H1 (cell line): ENCODE measurements at regions not wholly inside any gene's neighbourhood (a gene's known extent, or its start where the extent isn't known, plus 50 kb on each side); places are given as distances from the start of the nearest gene placed in this dataset.
A peak's percentile ranks its signal among the peaks of the same experiment; 100 is the strongest.

ENCODE experiments used
- CTCF ChIA-PET: fragments of 300-600 bp; sonication (Branson Sonifier 250); formaldehyde crosslinking; loops from one replicate; lab custom pipeline; 2021; ENCODE audit not compliant: partially characterized antibody; lab: Charles Lee
- POLR2A ChIA-PET: fragments of 300-600 bp; sonication (Branson Sonifier 250); formaldehyde crosslinking; loops from one replicate; lab custom pipeline; 2021; ENCODE audit warnings: inconsistent platforms; ENCODE audit not compliant: partially characterized antibody; lab: Charles Lee
- DNase-seq, 2 experiments: peaks; one replicate each; pipeline versions ENCODE4 v3.0.0 to v3.0.0-alpha.2; 2010 to 2022; ENCODE audit warnings: low spot score in 2 of 2, low read depth in 1 of 2, mixed read lengths in 1 of 2
- FAIRE-seq: peaks from 2 replicates; lab custom pipeline; 2011; peaks lifted over from hg19 to GRCh38; lab: Jason Lieb, UNC
- H2AFZ ChIP-seq: 2 replicates; pipeline ENCODE4 v1.8.1; 2012; ENCODE audit warnings: low read length, inconsistent platforms
- H2AK5ac ChIP-seq: 2 replicates; pipeline ENCODE4 v1.6.1; 2013; ENCODE audit warnings: low read depth, low read length
- H2BK120ac ChIP-seq: replicated peaks from 2 replicates; pipeline ENCODE3; 2013; ENCODE audit warnings: low read depth, low read length, inconsistent platforms
- H2BK12ac ChIP-seq: 2 replicates; pipeline ENCODE4 v1.6.1; 2013; ENCODE audit warnings: low read depth, low read length
- H2BK15ac ChIP-seq: 2 replicates; pipeline ENCODE4 v1.6.1; 2013; ENCODE audit warnings: low read length
- H2BK20ac ChIP-seq: 2 replicates; pipeline ENCODE4 v1.6.1; 2013; ENCODE audit warnings: low read length
- H2BK5ac ChIP-seq: 2 replicates; pipeline ENCODE4 v1.6.1; 2013; ENCODE audit warnings: low read depth, low read length
- H3K14ac ChIP-seq: 2 replicates; pipeline ENCODE4 v1.6.1; 2013; ENCODE audit warnings: inconsistent platforms; ENCODE audit not compliant: insufficient read length
- H3K18ac ChIP-seq: 2 replicates; pipeline ENCODE4 v1.6.1; 2013; ENCODE audit warnings: low read length; ENCODE audit errors: extremely low read depth
- H3K23ac ChIP-seq: 2 replicates; pipeline ENCODE4 v1.6.1; 2013; ENCODE audit warnings: inconsistent platforms; ENCODE audit not compliant: insufficient read length
- H3K23me2 ChIP-seq: 2 replicates; pipeline ENCODE4 v1.6.1; 2013; ENCODE audit warnings: low read depth, low read length
- H3K27ac ChIP-seq: 2 replicates; pipeline ENCODE4 v1.6.1; 2011; ENCODE audit warnings: low read depth, low read length, inconsistent platforms
- H3K27me3 ChIP-seq, 4 experiments: replicated peaks in 1 of 4; 1 replicate in 1 of 4; 2 replicates in 3 of 4; pipeline versions ENCODE4 v1.6.1 to v1.8.1; 2011 to 2013; ENCODE audit warnings: low read length in 3 of 4, mild to moderate bottlenecking in 3 of 4, inconsistent platforms in 2 of 4, mixed read lengths in 2 of 4, moderate library complexity in 1 of 4; ENCODE audit not compliant: control insufficient read depth in 3 of 4, insufficient read depth in 3 of 4; ENCODE audit errors: extremely low read depth in 1 of 4
- H3K36me3 ChIP-seq, 4 experiments: 2 replicates each; pipeline versions ENCODE4 v1.6.1 to v1.8.1; 2011 to 2013; ENCODE audit warnings: mild to moderate bottlenecking in 4 of 4, low read length in 3 of 4, moderate library complexity in 2 of 4, control low read depth in 1 of 4, inconsistent platforms in 1 of 4; ENCODE audit not compliant: insufficient read depth in 4 of 4, control insufficient read depth in 2 of 4
- H3K4ac ChIP-seq: replicated peaks from 2 replicates; pipeline ENCODE3; 2013; ENCODE audit warnings: low read length, low read depth, mixed read lengths, inconsistent platforms; ENCODE audit not compliant: insufficient read length
- H3K4me1 ChIP-seq, 4 experiments: replicated peaks in 1 of 4; 1 replicate in 1 of 4; 2 replicates in 3 of 4; pipeline versions ENCODE4 v1.6.1 to v1.8.1; 2011 to 2013; ENCODE audit warnings: low read length in 3 of 4, inconsistent platforms in 2 of 4, mixed read lengths in 1 of 4; ENCODE audit not compliant: insufficient read depth in 4 of 4, control insufficient read depth in 3 of 4
- H3K4me2 ChIP-seq, 2 experiments: 2 replicates each; pipeline versions ENCODE4 v1.6.1 to v1.8.1; 2011 to 2013; ENCODE audit warnings: low read depth in 2 of 2, low read length in 2 of 2, control low read depth in 1 of 2, inconsistent platforms in 1 of 2, mild to moderate bottlenecking in 1 of 2; ENCODE audit not compliant: insufficient read depth in 1 of 2
- H3K4me3 ChIP-seq, 4 experiments: fragments of 200-600, 300-600 bp in 1 of 4; sonication (generic), shearing (Covaris generic), sonication (Bioruptor Twin) in 1 of 4; 2 replicates each; pipeline versions ENCODE4 v1.5.1 to v1.8.1; 2011 to 2016; ENCODE audit warnings: low read length in 4 of 4, low read depth in 3 of 4, control low read depth in 2 of 4, inconsistent platforms in 2 of 4, mild to moderate bottlenecking in 2 of 4, mixed read lengths in 1 of 4, moderate library complexity in 1 of 4; ENCODE audit not compliant: insufficient read depth in 2 of 4; ENCODE audit errors: extremely low read depth in 1 of 4
- H3K56ac ChIP-seq: replicated peaks from 2 replicates; pipeline ENCODE3; 2013; ENCODE audit warnings: low read depth, mild to moderate bottlenecking, mixed read lengths, low read length, inconsistent platforms; ENCODE audit not compliant: insufficient read length
- H3K79me1 ChIP-seq: 2 replicates; pipeline ENCODE4 v1.6.1; 2013; ENCODE audit warnings: low read depth, low read length, control low read depth
- H3K79me2 ChIP-seq, 2 experiments: 2 replicates each; pipeline versions ENCODE4 v1.6.1 to v1.8.1; 2012 to 2013; ENCODE audit warnings: low read length in 2 of 2, mild to moderate bottlenecking in 2 of 2, inconsistent platforms in 1 of 2; ENCODE audit not compliant: insufficient read depth in 2 of 2, control insufficient read depth in 1 of 2
- H3K9ac ChIP-seq, 4 experiments: replicated peaks in 1 of 4; 1 replicate in 1 of 4; 2 replicates in 3 of 4; pipeline versions ENCODE4 v1.6.1 to v1.8.1; 2011 to 2013; ENCODE audit warnings: low read depth in 3 of 4, low read length in 3 of 4, control low read depth in 2 of 4, mild to moderate bottlenecking in 2 of 4, moderate library complexity in 2 of 4, inconsistent platforms in 1 of 4; ENCODE audit errors: extremely low read depth in 1 of 4
- H3K9me3 ChIP-seq, 2 experiments: 2 replicates each; pipeline versions ENCODE4 v1.6.1 to v1.8.1; 2012 to 2013; ENCODE audit warnings: mild to moderate bottlenecking in 2 of 2, moderate library complexity in 2 of 2, control low read depth in 1 of 2, inconsistent platforms in 1 of 2, low read depth in 1 of 2, low read length in 1 of 2, mixed read lengths in 1 of 2; ENCODE audit not compliant: insufficient read depth in 2 of 2
- H4K20me1 ChIP-seq, 2 experiments: replicated peaks in 1 of 2; 2 replicates each; pipeline versions ENCODE3 to v1.8.1; 2011 to 2013; ENCODE audit warnings: inconsistent platforms in 2 of 2, low read length in 2 of 2, mild to moderate bottlenecking in 1 of 2; ENCODE audit not compliant: insufficient read depth in 2 of 2, control insufficient read depth in 1 of 2
- H4K5ac ChIP-seq: 2 replicates; pipeline ENCODE4 v1.6.1; 2013; ENCODE audit warnings: low read length, low read depth, mixed read lengths, inconsistent platforms; ENCODE audit not compliant: insufficient read length
- H4K8ac ChIP-seq: 2 replicates; pipeline ENCODE4 v1.8.0; 2013; ENCODE audit warnings: mild to moderate bottlenecking, moderate library complexity, low read length, inconsistent platforms; ENCODE audit not compliant: insufficient read depth; ENCODE audit errors: extremely low read depth
- H4K91ac ChIP-seq: replicated peaks from 2 replicates; pipeline ENCODE3; 2013; ENCODE audit warnings: low read length, mixed read lengths, inconsistent platforms; ENCODE audit not compliant: insufficient read length
- BCL11A ChIP-seq, 2 experiments: IDR thresholded peaks; one replicate each; pipeline ENCODE4 v1.6.1; 2011; ENCODE audit warnings: low read depth in 2 of 2, low read length in 2 of 2, mild to moderate bottlenecking in 2 of 2
- BRCA1 ChIP-seq: IDR thresholded peaks from 2 replicates; pipeline ENCODE4 v1.6.1; 2012; ENCODE audit warnings: low read depth, low read length, improper control_type of control experiment
- CHD1 ChIP-seq: IDR thresholded peaks from 2 replicates; pipeline ENCODE4 v1.6.1; 2012; ENCODE audit warnings: low read depth, low read length, improper control_type of control experiment
- SIRT6 ChIP-seq: IDR thresholded peaks from one replicate; pipeline ENCODE4 v1.7.1; 2012; ENCODE audit warnings: low read length, inconsistent platforms
- SIX5 ChIP-seq: IDR thresholded peaks from 2 replicates; pipeline ENCODE4 v1.6.1; 2011; ENCODE audit warnings: mild to moderate bottlenecking, low read depth, low read length
- SUZ12 ChIP-seq: fragments of 200-600 bp; sonication (generic); IDR thresholded peaks from 2 replicates; pipeline ENCODE4 v1.6.1; 2012; ENCODE audit warnings: mild to moderate bottlenecking, inconsistent platforms, low read length, moderate library complexity, mixed read lengths
- TCF12 ChIP-seq: IDR thresholded peaks from 2 replicates; pipeline ENCODE4 v1.6.1; 2011; ENCODE audit warnings: low read depth, mild to moderate bottlenecking, low read length
- WGBS, 2 experiments: shearing (Covaris generic) in 1 of 2; methylation state at CpG; one replicate each; pipeline versions ENCODE4 v1.1.6 to v1.1.7; 2013 to 2015; ENCODE audit warnings: low lambda C conversion rate in 2 of 2, mixed read lengths in 2 of 2, inconsistent platforms in 1 of 2, low coverage in 1 of 2, missing lambda C conversion rate in 1 of 2; ENCODE audit not compliant: insufficient replicate concordance in 2 of 2, insufficient coverage in 1 of 2, insufficient read length in 1 of 2; ENCODE audit errors: extremely low coverage in 1 of 2, missing lambda C conversion rate in 1 of 2; 5-methylcytosine and 5-hydroxymethylcytosine counted together
- TF ChIP-seq, protein P1 (sequence below): IDR thresholded peaks from 2 replicates; pipeline ENCODE4 v1.6.1; 2012; ENCODE audit warnings: inconsistent platforms
- TF ChIP-seq, protein P2 (sequence below): IDR thresholded peaks from 2 replicates; pipeline ENCODE4 v1.6.1; 2012; ENCODE audit warnings: low read length, inconsistent platforms

DNA sequence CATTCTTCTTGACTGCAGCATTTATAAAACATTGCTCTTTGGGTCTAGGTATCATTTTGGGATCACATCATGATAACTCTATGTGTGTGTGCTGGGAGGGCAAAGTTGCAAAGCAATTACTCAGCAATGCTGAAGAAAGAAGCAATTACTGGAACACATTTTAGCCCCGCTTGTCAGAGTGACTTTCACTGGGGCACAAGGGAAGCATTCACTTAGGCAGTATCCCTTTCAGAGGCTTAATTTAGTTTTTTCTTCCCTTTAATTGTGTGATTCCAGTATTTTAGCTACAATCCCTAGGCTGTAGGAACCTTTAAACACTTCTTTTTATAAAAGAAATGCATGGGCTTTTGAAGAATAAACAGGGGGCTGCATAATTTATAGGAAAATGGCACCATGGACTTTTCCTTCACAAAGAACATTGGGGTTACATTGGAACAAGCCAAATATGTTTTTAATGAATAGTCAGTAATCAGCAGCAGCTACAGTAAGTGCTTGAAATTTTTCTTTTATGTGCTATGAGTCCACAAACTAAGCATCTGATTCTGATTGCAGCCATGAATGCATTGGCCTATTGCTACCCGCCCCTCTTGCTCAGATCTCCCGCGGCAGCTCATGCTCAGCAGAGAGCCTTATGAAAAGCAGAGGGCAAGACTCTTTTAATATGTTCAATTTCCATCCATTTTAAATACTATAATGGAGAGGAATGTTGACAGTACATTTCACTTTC is 51.2 kb upstream of the NXPH1 start:
- Histone ChIP-seq H3K23ac (no peak overlapping the region), H3K79me2 (no peaks in the 10 kb centered on the region), H3K27me3 (no peaks in the 10 kb centered on the region), H2BK120ac (no peak overlapping the region), H4K5ac (no peak overlapping the region), H4K91ac (no peak overlapping the region), H3K9ac (no peak overlapping the region), H2BK12ac (no peak overlapping the region), H2BK5ac (no peak overlapping the region), H3K4me3 (no peak overlapping the region), H3K14ac (no peak overlapping the region), H3K4ac (no peak overlapping the region), H2BK15ac (no peak overlapping the region), H3K79me1 (no peaks in the 10 kb centered on the region)
- POLR2A ChIA-PET, result no interaction called here
- TF ChIP-seq BCL11A (IDR thresholded peaks at IDR 0.05; ENCODE audit: low read depth in 2 of 2, low read length in 2 of 2), result no peak
- TF ChIP-seq SIRT6, result no peak
- no peak for TF ChIP-seq BRCA1
- TF ChIP-seq CHD1, result no peak
- no peak for TF ChIP-seq SIX5
- TF ChIP-seq, protein P1, sequence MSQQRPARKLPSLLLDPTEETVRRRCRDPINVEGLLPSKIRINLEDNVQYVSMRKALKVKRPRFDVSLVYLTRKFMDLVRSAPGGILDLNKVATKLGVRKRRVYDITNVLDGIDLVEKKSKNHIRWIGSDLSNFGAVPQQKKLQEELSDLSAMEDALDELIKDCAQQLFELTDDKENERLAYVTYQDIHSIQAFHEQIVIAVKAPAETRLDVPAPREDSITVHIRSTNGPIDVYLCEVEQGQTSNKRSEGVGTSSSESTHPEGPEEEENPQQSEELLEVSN, result no peak
- TF ChIP-seq, protein P2, sequence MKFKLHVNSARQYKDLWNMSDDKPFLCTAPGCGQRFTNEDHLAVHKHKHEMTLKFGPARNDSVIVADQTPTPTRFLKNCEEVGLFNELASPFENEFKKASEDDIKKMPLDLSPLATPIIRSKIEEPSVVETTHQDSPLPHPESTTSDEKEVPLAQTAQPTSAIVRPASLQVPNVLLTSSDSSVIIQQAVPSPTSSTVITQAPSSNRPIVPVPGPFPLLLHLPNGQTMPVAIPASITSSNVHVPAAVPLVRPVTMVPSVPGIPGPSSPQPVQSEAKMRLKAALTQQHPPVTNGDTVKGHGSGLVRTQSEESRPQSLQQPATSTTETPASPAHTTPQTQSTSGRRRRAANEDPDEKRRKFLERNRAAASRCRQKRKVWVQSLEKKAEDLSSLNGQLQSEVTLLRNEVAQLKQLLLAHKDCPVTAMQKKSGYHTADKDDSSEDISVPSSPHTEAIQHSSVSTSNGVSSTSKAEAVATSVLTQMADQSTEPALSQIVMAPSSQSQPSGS, result no peak
- no peak for TF ChIP-seq SUZ12
- TF ChIP-seq TCF12, result no peak
- TF ChIP-seq, all 59 proteins: peak for 0
- Histone ChIP-seq H2AK5ac (no peak overlapping the region), H3K56ac (no peak overlapping the region), H2AFZ (0 out of 2 replicates have a peak overlapping the region, but pooled peaks have one; percentile 21), H2BK20ac (no peak overlapping the region), H3K27ac (no peak overlapping the region), H3K4me2 (no peak overlapping the region), H3K23me2 (no peaks in the 10 kb centered on the region), H4K20me1 (no peaks in the 10 kb centered on the region), H3K36me3 (no peaks in the 10 kb centered on the region), H4K8ac (no peak overlapping the region), H3K9me3 (no peaks in the 10 kb centered on the region), H3K18ac (no peak overlapping the region), H3K4me1 (peaks cover 0 to 5% (median 3%) of the 10 kb centered on the region in 4 experiments; a peak in 4 of 7 replicates)
- WGBS, 2 experiments, result 86% methylated on average over 4 of the region's 4 CpGs; no CpG with 5 or more reads in 1 of the 2 experiments
- DNase-seq, result no peak
- no peak for FAIRE-seq
- CTCF ChIA-PET, result interaction anchor here (0.8 to 1.4 kb wide), 2 partner anchors 18 to 146 kb away, joined by 3 read pairs; no protein-coding TSS in a partner anchor
